Liver (tissue), 8 donors: ENCODE measurements at regions not wholly inside any gene's neighbourhood (a gene's known extent, or its start where the extent isn't known, plus 50 kb on each side); places are given as distances from the start of the nearest gene placed in this dataset.

Experiments used
- DNase-seq: peaks from one replicate; pipeline ENCODE4 v3.0.0-alpha.2; 2017; ENCODE audit warnings: low spot score
- H3K27ac ChIP-seq, 2 donors: one replicate each; pipeline ENCODE4 v1.7.0; 2013; ENCODE audit warnings: inconsistent platforms in 2 of 2, low read length in 2 of 2, control low read depth in 1 of 2, low read depth in 1 of 2, mild to moderate bottlenecking in 1 of 2
- H3K27me3 ChIP-seq, 4 donors: one replicate each; pipeline versions ENCODE4 v1.6.1 to v1.7.0; 2013; ENCODE audit warnings: low read length in 3 of 4, inconsistent platforms in 1 of 4, mild to moderate bottlenecking in 1 of 4, moderate library complexity in 1 of 4; ENCODE audit not compliant: control insufficient read depth in 4 of 4, insufficient read depth in 4 of 4
- H3K36me3 ChIP-seq, 4 donors: one replicate each; pipeline versions ENCODE4 v1.6.1 to v1.7.0; 2013; ENCODE audit warnings: low read length in 3 of 4, mild to moderate bottlenecking in 3 of 4, low read depth in 1 of 4, moderate library complexity in 1 of 4; ENCODE audit not compliant: control insufficient read depth in 4 of 4, insufficient read depth in 3 of 4
- H3K4me1 ChIP-seq, 4 donors: one replicate each; pipeline versions ENCODE4 v1.6.1 to v1.7.0; 2013; ENCODE audit warnings: low read length in 3 of 4, mild to moderate bottlenecking in 3 of 4, moderate library complexity in 1 of 4; ENCODE audit not compliant: control insufficient read depth in 4 of 4, insufficient read depth in 4 of 4
- H3K4me3 ChIP-seq, 3 donors: one replicate each; pipeline versions ENCODE4 v1.6.1 to v1.7.0; 2013; ENCODE audit warnings: low read length in 3 of 3, control low read depth in 1 of 3, low read depth in 1 of 3, mild to moderate bottlenecking in 1 of 3
- H3K9ac ChIP-seq, 2 donors: one replicate each; pipeline ENCODE4 v1.7.0; 2013; ENCODE audit warnings: low read length in 2 of 2, mild to moderate bottlenecking in 2 of 2, moderate library complexity in 2 of 2, control low read depth in 1 of 2, low read depth in 1 of 2
- H3K9me3 ChIP-seq, 4 donors: one replicate each; pipeline versions ENCODE4 v1.6.1 to v1.7.0; 2013; ENCODE audit warnings: low read length in 3 of 4; ENCODE audit not compliant: control insufficient read depth in 4 of 4
- ATF3 ChIP-seq: IDR thresholded peaks from 2 replicates; pipeline ENCODE4 v1.6.1; 2016; ENCODE audit warnings: antibody characterized with exemption
- CTCF ChIP-seq: fragments of 150-350 bp; IDR thresholded peaks from 2 replicates; pipeline ENCODE4 v1.5.1; 2017; ENCODE audit warnings: improper control_type of control experiment, low read depth, low read length; ENCODE audit not compliant: missing input control
- EGR1 ChIP-seq, 2 donors: IDR thresholded peaks; 2 replicates each; pipeline ENCODE4 v1.6.1; 2016 to 2018; ENCODE audit warnings: antibody characterized with exemption in 2 of 2, low read depth in 2 of 2
- FOXA1 ChIP-seq: IDR thresholded peaks from 2 replicates; pipeline ENCODE4 v1.6.1; 2016; ENCODE audit warnings: antibody characterized with exemption
- FOXA2 ChIP-seq: IDR thresholded peaks from 2 replicates; pipeline ENCODE4 v1.6.1; 2016; ENCODE audit warnings: antibody characterized with exemption
- GABPA ChIP-seq, 2 donors: IDR thresholded peaks in 1 of 2; conservative IDR thresholded peaks in 1 of 2; 2 replicates each; pipeline ENCODE4 v1.6.1; 2016; ENCODE audit warnings: antibody characterized with exemption in 2 of 2, mild to moderate bottlenecking in 1 of 2, moderate library complexity in 1 of 2
- HNF4A ChIP-seq, 2 donors: conservative IDR thresholded peaks; 2 replicates each; pipeline ENCODE4 v1.6.1; 2016; ENCODE audit warnings: antibody characterized with exemption in 2 of 2, mild to moderate bottlenecking in 2 of 2
- HNF4G ChIP-seq: IDR thresholded peaks from 2 replicates; pipeline ENCODE4 v1.6.1; 2016; ENCODE audit warnings: antibody characterized with exemption
- JUND ChIP-seq, 2 donors: IDR thresholded peaks; 2 replicates each; pipeline ENCODE4 v1.6.1; 2016; ENCODE audit warnings: antibody characterized with exemption in 2 of 2
- MAX ChIP-seq: IDR thresholded peaks from 2 replicates; pipeline ENCODE4 v1.6.1; 2016; ENCODE audit warnings: antibody characterized with exemption
- NR2F2 ChIP-seq: IDR thresholded peaks from 2 replicates; pipeline ENCODE4 v1.6.1; 2016; ENCODE audit warnings: antibody characterized with exemption
- RAD21 ChIP-seq, 2 donors: IDR thresholded peaks; 2 replicates each; pipeline ENCODE4 v1.6.1; 2016; ENCODE audit warnings: antibody characterized with exemption in 2 of 2, mild to moderate bottlenecking in 2 of 2
- REST ChIP-seq: IDR thresholded peaks from 2 replicates; pipeline ENCODE4 v1.6.1; 2016; ENCODE audit warnings: antibody characterized with exemption, mild to moderate bottlenecking
- RXRA ChIP-seq, 2 donors: IDR thresholded peaks; 2 replicates each; pipeline ENCODE4 v1.6.1; 2017 to 2018; ENCODE audit warnings: antibody characterized with exemption in 2 of 2, mild to moderate bottlenecking in 1 of 2
- SP1 ChIP-seq: IDR thresholded peaks from 2 replicates; pipeline ENCODE4 v1.6.1; 2018; ENCODE audit warnings: antibody characterized with exemption, mild to moderate bottlenecking
- TAF1 ChIP-seq: conservative IDR thresholded peaks from 2 replicates; pipeline ENCODE4 v1.6.1; 2016; ENCODE audit warnings: antibody characterized with exemption, mild to moderate bottlenecking
- YY1 ChIP-seq: IDR thresholded peaks from 2 replicates; pipeline ENCODE4 v1.6.1; 2016; ENCODE audit warnings: antibody characterized with exemption, mild to moderate bottlenecking
- ZBTB33 ChIP-seq: IDR thresholded peaks from 2 replicates; pipeline ENCODE4 v1.6.1; 2016; ENCODE audit warnings: antibody characterized with exemption
- WGBS: extraction: QIAGEN DNeasy Blood & Tissue Kit; methylation state at CpG from one replicate; pipeline ENCODE4 v1.1.7; 2013; 5-methylcytosine and 5-hydroxymethylcytosine counted together
- donor health status: healthy.
- donor health status: healthy.
- donor health status: healthy.
- donor health status: healthy.
- donor health status: healthy.

GRCh38 chr22:27080036-27080578, 422.7 kb downstream of the MIAT start:
- Histone ChIP-seq H3K27ac (no peak overlapping the region), H3K9ac (no peak overlapping the region), H3K4me3 (no peak overlapping the region), H3K36me3 (no peaks in the 10 kb centered on the region), H3K4me1 (no peaks in the 10 kb centered on the region), H3K27me3 (peaks cover 0 to 3% (median 0%) of the 10 kb centered on the region in 4 donors), H3K9me3 (no peaks in the 10 kb centered on the region)
- DNase-seq = no peak
- WGBS = 81% methylated on average over 8 of the region's 8 CpGs
- no peak for TF ChIP-seq FOXA1
- no peak for TF ChIP-seq YY1
- no peak for TF ChIP-seq FOXA2
- TF ChIP-seq JUND (IDR thresholded peaks at IDR 0.05) = no peak
- TF ChIP-seq SP1 = no peak
- no peak for TF ChIP-seq HNF4A (conservative IDR thresholded peaks at IDR 0.05)
- no peak for TF ChIP-seq ZBTB33
- TF ChIP-seq EGR1 (IDR thresholded peaks at IDR 0.05; ENCODE audit: low read depth in 2 of 2) = no peak
- TF ChIP-seq RAD21 (IDR thresholded peaks at IDR 0.05) = no peak
- TF ChIP-seq HNF4G = no peak
- TF ChIP-seq GABPA (IDR thresholded peaks at IDR 0.05 in 1 of 2, conservative IDR thresholded peaks at IDR 0.05 in 1 of 2) = no peak
- TF ChIP-seq MAX = no peak
- TF ChIP-seq NR2F2 = no peak
- no peak for TF ChIP-seq RXRA (IDR thresholded peaks at IDR 0.05)
- TF ChIP-seq CTCF = no peak
- no peak for TF ChIP-seq ATF3
- no peak for TF ChIP-seq TAF1
- no peak for TF ChIP-seq REST
